HuH-7.5 (cell line): ENCODE measurements at regions not wholly inside any gene's neighbourhood (a gene's known extent, or its start where the extent isn't known, plus 50 kb on each side); places are given as distances from the start of the nearest gene placed in this dataset.

ENCODE experiments used
- DNase-seq: peaks from one replicate; pipeline ENCODE4 v3.0.0; 2011; ENCODE audit warnings: low spot score

DNA sequence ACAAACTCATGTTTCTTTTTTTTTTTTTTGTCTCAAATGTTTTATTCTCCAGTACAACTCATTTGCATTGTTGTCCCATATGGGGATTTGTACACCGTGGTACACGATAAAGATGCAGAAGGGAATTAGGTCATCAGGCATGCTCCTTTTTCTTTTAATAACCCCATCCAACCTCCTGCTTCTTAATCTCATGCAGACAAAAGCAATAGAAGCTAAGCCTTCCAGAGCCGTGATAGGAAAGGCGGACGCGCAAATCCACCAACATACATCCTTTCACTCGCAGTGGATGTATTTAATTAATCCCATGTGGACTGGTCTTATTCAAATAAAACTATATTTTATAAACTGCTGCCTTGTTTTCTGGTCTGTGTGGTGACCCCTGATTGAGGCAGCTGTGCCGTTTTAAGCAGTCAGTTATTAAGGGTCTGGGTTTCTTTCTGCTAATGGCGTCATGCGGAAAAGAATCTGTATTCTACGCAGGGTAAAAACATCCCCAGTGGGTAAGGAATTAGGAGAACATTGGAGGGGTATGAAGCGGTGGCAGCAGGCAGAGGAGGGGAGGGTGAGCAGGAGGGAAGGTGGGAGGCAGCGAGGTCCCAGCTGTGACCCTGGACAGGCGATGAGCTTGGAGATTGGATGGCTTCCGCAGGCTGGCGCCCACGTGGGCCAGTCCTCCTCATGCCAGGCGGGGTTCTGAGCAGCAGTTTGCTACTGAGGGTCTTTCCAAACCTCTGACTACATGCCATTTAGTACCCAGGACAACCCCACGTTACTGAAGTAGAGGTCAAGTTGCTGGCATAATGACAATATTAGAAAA, 172.8 kb downstream of the LINC00237 start:
- DNase-seq, result no peak

DNA sequence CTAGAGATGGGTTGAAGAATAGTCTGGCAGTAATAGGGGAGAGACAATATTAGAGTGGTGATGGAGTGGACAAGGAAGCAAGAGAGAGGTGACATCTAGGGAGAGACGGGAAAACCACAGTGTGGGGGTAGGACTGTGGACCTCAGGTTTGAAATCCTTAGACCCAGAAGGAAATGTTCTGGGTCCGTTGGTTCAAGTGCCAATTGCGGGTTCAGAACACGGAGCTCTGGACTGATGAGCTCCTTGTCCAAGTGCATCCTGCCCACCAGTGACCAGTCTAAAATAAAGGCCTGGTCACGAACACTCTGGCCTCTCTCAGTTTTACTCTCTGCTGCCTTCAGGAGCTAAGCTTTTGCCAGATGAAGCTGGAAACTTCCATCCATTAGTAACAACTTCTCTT, 174.0 kb downstream of the LINC00237 start:
- DNase-seq, result no peak

DNA sequence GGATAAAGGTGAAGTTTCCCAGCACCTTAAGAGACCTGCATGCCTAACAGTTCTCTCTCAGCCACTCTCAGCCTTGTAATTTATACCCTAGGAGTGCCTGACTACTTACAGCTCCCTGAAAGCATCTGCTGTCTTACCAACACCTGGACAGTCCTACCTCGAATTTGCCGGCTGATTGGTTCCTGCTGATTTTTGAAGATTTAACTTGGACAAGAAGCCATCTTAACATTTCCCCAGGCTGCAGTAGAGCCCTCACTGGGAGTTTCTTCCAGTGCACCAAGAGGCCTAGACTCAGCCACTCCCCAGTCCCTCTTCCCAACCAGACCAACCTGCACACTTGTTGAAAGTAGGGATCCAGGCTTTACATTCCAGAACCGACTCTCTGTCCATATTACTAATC, 174.5 kb downstream of the LINC00237 start:
- DNase-seq, result no peak

DNA sequence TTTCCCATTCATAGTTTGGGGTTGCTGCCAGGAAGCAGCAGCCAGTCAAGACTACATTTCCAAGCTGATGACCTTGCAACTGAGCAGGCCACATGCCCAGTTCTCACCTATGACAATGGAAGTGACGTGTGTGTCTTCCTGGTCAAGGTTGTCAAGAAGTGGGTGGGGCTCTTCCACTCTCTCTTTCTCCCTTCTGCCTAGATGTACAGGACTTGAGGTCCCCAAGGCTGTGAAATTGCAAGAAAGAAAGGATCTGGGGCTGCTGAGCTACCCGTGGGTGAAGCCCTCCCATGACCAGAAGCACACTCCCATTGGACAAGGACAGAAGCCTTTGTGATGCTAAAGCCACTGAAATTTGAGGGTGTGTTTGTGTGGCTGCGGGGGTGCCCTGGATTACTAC, 175.1 kb downstream of the LINC00237 start:
- no peak for DNase-seq

DNA sequence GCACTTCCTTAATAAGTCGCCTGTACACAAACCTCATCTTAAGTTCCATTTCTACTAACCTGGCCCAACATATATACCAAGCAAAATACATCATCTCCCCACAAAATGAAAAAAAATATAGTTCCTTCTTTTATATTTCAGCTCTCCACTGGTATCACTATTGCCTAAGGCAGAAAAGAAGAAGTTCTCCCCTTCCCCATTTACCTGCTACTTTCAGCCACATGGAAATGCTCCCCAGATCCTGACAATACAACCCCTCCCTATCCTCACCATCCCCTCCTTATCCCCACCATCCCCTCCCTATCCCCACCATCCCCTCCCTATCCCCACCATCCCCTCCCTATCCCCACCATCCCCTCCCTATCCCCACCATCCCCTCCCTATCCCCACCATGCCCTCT, 175.7 kb downstream of the LINC00237 start:
- no peak for DNase-seq

DNA sequence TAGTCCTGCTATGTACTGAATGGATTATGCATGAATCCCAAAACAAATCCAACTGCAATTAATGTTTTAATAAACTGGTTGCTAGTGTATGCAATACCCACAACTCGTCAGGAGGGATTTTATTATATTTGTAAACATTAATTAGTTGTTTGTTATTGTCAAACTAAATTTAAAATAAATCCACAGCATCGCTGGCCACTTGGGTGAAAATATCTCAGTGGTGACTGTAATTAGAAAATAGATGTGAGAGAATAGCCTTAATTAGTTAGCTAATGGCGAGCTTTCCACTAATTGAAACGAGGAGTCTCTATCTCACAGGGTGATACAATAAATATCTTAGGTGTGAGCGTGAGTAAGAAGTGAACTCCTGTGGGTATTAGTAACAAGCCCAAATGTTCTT, 176.8 kb downstream of the LINC00237 start:
- DNase-seq, result no peak

DNA sequence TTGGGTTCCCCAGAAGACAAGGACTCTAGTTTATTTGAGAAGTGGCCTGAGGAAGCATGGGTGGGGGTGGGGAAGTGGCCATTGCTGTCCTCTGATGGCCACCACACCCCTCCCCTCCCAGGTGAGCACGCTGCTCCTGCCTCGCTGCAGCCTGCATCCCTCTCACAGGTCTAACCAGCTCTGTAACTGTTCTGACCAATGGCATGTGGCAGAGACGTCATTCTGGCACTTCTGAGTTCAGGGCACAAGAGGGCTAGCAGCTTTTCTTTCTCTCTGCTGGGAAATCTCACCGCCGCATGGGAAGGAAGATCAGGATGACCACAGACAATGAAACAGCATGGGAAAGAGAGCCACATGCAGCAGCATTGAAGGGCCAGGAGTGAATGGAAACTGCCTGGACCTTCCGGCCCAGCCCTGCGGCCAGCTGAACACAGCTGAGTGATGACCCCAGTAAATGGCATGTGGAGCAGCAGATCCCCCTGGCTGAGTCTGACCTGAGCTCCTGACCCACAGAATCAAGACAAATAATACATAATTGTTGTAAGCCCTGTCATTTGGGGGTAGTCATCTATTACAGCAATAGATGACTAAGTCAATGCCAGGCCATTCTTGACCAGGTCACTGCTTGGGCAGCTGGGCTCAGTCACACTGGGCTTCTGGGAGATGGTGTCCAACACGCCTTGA, 179.8 kb downstream of the LINC00237 start:
- no peak for DNase-seq

DNA sequence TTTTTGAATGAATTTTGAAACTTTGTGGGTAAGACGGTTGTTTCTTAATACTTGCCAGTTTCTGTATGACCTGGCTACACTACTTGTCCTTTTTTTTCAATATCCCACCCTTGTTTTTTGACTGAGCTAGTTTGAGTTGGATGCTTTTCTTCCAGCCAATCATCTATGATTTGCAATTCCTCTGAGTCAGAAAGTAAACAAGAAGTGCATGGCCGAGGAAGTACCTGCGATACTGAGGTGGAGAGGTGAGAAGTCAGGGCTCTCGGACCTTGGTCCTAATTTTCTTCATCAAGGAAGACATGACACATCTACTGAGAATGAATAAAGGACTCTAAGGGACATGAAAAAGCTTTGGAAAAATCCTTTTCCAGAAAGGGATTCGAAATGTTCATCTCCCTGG, 185.7 kb downstream of the LINC00237 start:
- no peak for DNase-seq

DNA sequence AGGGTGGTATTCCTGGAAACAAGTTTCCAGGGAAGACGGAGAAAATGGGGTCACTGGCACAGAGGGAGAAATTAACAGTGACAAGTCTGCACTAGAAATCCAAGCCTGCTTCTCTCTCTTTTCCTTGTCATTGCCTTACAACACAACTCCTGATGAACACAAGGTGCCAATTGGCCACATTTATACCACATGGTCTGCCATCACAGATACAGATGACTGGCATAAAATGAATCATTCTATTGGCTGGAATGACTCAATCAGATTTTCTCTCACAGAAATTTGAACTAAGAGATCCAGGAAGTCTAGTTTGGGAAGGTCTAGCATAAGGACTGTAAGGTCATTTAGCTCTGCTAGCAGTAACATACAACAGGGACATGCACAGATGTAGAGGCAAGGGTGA, 190.3 kb downstream of the LINC00237 start:
- DNase-seq, result no peak

DNA sequence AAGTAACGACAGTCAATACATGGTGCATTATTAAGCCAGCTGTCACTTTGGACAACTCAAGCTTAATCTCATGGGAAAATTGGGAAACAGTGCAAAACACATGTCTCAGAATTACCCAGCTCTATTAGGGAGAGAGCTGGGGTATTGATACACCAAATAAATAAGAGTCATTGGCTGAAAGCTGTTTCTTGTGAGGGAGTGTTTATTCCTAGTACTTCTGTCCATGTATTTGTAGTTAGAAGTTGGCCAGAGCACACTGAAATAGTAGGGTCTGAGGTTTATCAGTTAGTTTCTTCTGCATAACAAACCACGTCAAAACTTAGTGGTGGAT, 192.0 kb upstream of the RALGAPA2 start:
- DNase-seq, result no peak

DNA sequence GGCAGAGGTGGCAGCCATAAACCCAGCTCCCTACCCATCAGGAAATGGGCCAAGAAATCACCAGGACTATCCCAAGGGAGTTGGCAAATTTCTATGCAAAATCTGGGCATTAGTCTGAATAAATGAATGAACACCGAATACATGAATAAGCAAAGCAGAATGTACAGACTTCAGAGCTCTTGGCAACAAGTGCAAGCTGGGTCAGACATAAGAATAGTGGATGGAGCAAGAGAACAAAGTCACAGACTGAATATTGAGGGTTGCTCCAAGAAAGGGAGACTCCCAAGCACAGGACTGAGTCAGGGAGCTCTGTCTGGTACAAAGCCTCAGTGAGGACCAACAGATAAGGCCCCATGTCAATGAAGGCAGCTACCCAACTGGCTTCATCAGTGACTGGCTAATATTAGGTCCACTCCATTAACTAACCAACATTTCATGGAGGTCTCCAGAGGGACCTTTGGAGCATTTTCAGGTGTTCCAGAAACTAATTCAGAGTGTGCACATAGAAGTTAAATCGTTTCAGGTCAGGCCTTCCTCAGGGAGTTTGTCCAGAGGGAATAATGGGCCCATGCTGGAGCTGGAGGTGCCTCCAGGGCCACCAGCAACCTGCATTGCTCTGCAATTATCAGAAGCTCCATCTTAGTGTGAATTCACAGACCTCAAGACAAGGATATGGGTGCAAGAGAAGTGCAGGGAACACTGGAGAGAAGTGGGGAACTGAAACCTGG, 191.5 kb upstream of the RALGAPA2 start:
- DNase-seq, result no peak

DNA sequence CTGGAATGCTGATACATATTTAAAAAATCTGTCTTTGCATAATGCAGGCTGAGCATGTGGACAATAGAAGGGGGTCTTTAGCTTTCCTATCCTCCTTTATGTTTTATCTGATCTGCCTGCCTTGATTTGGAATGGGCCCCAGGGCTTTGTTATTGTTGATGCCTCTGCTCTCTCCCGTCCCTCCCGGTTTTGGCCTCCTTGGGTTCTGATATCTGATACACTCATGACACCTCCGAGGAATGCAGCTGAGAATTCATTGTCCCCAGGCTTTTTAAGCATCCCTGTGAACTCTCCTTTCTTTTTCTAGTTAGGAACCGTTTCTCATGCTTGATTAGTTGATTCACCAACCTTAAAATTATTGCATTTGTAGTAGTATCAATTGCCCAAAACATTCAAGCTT, 185.5 kb upstream of the RALGAPA2 start:
- DNase-seq, result no peak

DNA sequence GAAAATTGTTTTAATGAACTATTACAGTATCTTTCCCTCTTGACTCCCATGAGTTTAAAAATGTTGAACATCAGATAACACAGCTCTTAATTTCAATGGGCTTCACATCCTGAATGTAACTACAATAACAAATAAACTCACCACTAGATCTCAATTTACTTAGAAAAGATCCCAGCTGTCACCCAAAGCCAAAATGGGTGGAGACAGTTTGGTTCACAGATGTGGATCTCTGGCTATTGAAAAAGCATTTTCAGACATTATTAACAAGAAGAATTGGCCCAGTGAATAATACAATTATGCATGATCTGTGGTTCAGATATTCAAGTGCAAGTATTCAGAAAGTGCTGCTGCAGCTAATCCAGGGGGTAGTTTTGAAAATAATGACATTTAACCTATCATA, 184.7 kb upstream of the RALGAPA2 start:
- DNase-seq, result no peak

DNA sequence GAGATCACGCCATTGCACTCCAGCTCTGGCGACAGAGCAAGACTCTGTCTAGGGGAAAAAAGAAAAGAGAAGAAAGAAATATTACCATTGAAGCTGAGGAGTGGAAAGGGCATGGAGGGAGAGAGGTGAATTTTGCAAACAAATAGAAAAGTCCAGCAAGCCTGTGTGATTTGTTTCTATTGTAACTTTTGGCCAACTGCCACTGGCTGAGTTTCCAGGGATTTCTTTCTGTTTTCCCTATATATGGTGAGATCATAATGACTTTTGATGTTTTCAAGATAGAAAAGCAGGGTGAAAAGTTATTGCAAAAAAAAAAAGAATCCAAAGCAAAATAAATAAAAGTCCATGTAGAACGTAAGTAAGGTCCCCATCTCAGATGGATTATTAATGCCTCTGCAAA, 184.2 kb upstream of the RALGAPA2 start:
- DNase-seq, result no peak

DNA sequence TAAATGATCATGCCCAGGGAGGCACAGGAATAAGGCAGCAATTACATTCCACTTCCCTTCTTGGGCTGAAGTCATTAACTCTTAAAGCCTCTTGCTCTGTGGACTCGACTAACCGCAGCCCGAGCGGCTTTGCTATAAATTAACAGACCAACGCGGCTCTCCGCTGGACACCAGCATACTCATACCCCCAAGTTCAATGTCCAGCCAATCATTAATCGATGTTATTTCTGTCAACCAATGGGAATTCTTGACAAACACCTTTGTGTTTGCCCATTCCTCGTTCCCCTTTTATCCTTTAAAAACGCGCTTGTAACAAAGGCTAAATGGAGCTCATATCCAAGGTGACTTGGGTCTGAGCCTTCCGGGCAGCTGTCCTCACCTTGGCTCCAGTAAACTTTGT, 183.1 kb upstream of the RALGAPA2 start:
- DNase-seq, result no peak

DNA sequence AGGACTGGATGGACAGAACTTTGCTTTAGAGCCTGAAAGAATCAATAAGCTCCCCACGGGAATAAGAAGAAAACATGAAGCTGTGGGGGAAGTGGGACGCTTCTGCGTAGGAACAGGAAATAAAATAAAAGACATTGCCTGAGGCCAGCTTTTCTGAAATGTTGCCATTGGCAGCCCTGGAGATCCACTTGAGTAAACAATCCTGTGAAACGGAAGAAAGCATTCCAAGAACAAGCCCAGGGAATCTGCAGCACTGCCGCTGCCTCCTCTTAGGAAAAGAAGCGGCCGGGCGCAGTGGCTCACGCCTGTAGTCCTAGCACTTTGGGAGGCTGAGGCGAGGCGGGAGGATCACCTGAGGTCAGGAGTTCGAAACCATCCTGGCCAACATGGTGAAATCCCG, 182.3 kb upstream of the RALGAPA2 start:
- DNase-seq, result no peak

DNA sequence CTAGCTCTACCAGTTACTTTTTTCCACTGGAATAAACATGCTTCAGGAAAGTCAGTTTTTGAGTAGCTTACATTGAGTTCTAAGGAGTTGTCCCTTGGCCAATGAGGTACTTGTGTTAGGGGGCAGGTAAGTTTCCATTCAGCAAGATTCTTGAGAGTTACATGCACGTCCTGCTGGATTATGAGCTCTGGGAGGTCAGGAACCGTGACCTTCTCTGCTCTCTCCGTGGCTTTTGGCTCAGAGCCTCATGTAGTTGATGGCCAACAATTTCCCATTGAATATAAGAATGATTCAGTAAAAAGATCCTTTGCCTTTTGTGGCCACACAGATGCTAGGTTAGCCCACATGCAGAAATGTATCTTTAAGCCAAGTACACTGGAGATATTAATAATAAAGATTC, 181.8 kb upstream of the RALGAPA2 start:
- no peak for DNase-seq

DNA sequence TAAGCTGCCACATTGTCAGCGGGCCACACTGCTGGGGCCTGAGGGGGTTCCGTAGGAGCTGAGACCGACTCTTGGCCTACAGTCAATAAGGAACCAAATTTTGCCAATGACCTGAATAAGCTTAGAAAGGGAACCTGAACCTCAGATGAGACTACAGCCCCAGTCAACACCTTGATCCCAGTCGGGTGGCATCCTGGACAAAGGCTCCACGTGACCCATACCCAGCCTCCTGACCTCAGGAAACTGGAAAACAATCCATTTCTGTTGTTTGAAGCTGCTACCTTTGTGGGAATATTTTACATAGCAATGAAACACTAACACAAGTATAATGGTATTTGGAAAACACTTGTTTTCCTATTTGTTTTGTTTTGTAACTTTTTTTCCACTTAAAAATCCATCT, 179.9 kb upstream of the RALGAPA2 start:
- no peak for DNase-seq

DNA sequence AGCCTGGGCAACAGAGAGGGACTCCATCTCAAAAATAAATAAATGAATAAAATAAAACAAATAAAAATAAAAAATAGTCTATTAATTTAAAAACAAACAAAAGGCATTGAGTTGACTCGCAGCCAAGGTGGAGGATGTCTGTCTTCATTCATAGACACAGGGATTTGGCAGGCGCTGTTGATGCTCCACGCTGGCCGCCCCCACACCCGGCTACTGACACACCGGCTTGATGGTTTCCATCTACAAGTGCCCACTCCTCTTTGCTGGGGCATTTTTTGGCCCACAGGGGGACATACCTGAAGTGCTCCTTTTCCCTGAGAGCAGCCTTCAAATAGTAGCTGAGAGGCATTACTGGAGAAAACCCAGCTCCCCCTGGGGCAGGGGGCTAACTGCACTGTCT, 178.3 kb upstream of the RALGAPA2 start:
- DNase-seq, result no peak

DNA sequence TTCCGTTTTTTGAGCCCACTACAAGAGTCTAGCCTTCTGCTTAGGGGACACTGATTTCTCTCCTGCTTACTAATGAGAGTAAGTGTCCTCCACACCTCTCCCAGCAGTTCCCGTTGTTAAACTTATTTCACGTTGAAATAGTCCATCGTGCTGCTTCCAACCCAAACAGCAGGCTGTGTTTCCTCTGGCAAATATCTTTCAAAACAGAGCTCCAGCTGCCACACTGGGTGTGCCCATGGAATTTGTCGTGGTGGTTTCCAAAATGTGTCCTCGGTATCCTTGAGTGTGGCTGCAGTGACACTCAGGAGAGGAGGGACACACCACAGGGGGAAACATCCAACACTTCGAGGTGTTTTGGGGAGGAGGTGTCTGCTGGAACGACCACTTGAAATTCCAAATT, 176.5 kb upstream of the RALGAPA2 start:
- no peak for DNase-seq

DNA sequence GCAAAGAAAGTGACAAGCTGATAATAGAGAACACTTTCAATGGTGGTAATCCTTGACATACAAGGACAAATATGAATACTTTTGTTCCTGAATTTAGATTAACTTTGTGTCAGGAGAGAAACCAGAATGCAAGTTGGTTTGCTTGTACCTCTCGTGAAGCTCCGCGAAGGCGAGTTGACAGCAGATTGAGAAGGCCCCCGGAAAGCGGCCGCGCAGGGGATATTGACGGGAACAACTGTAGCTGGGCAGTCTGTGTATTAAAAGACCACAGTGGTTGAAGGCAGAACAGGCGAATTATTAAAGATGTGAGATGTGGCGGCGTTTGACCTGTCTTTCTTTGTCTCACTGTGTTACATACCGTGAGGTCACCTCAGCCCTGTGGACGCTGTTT, 175.8 kb upstream of the RALGAPA2 start:
- DNase-seq, result no peak

DNA sequence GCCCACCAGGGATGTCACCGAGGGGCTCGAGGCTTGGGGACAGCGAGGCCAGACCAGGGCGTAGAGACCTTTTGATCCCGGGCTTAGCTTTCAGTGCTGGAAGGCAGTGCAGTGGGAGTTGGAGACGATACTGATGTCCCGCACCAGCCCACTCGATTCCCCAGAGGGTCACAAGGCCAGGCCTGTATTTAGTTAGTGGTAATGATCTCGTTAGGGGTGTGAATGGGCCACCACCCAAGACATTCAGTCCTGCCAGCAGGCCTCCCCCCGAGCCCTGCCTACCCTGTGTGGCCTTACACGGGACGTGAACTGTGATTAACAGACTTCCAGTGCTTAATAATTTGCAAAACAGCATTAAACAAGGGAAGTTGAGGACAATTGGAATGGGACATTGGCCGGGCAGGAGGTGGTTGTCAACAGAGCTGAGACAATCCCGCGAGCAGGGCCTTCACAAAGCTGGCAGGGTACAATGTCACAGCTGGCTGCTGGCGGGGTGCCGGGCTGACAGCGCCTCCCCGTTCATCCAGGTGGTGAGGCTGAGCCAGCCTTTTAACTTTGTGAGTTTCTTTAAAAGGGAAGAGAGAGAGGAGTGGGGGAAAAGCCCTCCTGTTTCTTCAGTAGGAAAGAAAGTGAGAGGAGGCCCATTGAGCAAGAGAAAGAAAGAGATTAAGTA, 175.3 kb upstream of the RALGAPA2 start:
- no peak for DNase-seq

DNA sequence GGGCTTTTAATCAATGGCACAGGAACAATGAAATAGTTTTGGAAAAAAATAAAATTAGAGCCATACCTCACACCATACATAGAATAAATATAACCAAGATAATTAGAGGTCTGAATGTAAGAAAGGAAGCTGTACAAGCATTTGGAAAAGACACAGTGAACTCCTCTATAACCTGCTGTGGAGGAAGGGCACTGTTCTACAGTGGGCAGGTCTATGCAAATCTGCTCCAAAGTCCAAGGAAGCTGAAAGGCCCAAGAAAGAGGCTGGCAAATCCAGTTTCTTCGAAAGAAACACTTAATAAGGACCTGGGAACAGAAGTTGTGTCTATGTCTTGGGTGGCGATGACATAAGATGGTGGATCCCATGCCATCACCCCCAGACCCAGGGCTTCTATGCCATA, 169.4 kb upstream of the RALGAPA2 start:
- no peak for DNase-seq
